SHP77 (cell line): ENCODE measurements at regions not wholly inside any gene's neighbourhood (a gene's known extent, or its start where the extent isn't known, plus 50 kb on each side); places are given as distances from the start of the nearest gene placed in this dataset.

Experiments used
- DNase-seq, 2 experiments: peaks; one replicate each; lab custom pipeline; 2025; lab: John Stamatoyannopoulos, UW

DNA sequence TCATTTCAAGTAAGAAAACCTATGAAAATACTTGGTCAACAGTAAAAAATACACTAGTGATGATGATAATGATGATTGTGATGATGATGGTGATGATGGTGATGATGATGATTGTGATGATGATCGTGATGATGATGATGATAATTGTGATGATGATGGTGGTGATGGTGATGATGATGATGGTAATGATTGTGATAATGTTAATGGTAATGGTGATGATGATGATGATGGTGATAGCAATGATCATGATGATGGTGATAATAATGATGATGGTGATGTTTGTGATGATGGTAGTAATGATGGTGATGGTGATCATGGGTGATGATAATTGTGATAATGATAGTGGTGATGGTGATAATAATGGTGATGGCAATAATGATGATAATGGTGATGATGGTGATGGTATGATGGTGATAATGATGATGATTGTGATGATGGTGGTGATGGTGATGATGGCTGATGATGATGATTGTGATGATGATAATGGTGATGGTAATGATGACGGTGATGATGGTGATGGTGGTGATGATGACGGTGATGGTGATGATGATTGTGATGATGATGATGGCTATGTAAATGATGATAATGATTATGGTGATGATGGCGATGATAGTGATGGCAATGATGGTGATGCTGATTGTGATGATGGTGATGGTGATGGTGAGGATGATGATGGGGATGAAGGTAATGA is 62.1 kb downstream of the VCX3A start:
- no peak for DNase-seq

DNA sequence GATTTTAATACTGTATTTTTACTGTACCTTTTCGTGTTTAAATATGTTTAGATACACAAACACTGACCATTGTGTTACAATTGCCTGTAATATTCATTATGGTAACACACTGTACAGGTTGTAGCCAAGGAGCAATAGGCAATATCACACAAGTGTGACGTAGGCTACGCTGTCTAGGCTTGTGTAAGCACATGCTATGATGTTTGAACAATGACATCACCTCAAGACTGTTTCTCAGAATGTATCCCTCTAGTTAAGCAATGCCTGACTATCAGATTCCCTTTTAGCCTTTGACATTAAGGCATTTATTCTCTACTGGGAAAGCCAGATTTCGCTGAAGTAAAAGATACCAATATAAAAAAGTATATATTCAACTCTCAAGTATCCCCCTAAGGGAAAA is 66.2 kb downstream of the VCX3A start:
- DNase-seq: peak in 1 of 2 experiments; percentile 32

DNA sequence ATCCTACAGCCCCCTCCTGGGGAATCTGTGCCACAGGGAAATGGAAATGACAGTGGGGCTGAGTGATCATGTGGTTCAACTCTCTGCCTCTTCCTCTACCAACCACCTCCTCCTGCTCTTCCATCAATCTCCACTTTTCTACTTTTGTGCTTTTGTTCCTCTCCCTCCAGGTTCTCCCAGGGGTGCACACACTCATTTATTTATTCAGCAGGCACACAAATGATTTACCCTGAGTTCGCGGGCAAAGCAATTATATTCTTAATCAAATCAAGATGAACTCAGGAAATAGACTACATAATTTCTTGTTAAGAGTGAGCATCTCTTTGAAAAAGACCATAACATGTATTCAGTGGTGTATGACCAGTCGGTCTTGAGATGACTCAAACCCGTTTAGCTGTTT is 69.2 kb downstream of the VCX3A start:
- DNase-seq: no peak

DNA sequence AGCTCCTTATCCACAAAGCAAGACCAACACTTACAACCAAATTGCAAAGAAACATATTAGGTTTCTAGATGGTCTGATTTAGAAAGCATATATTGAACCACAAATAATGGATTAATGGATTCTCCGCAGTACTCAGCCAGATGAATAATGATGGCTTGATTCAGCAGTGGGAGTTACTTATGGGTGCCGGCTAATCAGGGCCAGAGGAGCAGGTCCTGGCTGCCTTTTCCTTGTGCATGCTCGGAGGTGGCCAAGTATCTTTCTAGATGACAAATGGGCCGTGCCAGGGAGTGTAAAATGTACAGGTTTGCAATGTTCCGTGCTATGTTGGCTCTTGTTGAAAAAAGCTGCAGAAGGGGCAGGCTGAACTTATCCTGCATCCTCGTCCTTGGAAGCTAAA is 70.2 kb downstream of the VCX3A start:
- no peak for DNase-seq

DNA sequence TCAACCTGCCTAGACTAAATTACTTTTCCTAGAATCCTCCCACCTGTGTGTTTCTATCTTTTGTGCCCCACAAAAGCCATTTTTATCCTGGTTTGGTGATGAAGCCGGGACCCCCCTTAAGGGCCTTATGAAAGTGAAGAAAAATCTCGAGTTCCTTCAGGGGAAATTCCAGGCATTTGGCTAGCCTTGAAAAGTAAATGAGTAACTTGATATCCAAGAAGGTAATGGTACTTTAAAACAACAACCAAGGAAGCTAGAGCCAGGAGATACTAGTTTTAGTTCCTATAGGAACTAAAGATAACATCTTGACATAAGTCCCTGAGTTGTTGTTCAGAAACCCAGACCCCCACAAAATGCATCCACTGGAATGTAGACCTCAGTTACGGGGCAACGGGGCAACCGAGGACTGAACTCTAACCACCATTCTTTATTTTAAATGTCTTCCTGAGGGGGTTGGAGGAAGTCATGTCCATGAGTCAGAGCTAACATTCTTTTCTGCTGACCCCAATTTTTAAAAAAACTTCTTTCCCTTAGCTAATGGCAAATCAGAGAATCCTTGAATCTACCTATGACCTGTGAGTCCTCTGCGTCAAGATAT is 73.9 kb downstream of the VCX3A start:
- no peak for DNase-seq

DNA sequence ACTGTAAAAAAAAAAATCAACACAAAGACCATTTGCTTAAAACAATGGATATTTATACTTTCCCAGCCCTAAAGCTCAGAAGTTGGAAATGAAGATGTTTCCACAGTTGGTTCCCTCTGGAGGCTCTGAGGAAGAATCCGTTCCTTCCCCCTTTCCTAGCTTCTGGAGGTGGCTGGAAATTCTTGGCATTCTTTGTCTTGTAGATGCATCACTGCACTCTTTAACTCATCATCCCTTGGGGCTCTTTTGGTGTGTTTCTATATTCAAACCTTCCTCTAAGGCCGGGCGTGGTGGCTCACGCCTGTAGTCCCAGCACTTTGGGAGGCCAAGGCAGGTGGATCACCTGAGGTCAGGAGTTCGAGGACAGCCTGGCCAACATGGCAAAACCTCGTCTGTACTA is 78.7 kb downstream of the VCX3A start:
- DNase-seq: no peak

DNA sequence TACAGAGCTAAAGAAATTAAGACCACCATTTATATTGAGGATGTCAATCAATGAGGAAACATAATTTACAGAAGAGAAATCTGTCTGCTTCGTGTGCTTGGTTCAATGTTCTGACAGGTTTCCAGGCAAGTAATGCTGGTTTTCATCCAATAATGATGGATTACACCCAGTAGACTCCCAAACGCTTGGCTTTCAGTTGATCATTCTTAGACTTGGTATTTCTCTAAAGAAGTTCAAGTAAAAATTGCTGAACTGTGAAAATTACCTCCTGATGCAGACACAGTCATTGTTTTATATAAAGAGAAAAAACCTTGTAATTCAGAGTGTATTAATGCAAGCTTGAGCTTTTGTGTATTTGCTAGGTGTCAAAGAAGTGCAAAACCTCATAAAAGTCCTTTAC is 85.0 kb downstream of the VCX3A start:
- no peak for DNase-seq

DNA sequence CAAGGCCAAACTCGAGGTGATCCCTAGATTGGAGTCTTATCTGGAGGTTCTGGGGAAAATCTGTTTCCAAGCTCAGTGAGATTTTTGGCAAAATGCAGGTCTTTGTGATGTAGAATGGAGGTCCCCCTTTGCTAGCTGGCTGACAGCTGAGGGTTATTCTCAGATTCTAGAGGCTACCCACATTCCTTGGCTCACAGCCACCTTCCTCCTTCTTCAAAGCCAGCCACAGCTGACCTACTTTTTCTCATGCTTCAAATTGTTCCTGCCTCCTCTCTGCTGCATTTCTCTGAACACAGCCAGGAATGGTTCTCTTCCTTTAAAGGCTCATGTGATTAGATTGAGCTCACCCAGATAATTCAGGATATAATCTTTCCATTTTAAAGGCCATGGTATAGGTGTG is 86.9 kb downstream of the VCX3A start:
- DNase-seq: no peak

DNA sequence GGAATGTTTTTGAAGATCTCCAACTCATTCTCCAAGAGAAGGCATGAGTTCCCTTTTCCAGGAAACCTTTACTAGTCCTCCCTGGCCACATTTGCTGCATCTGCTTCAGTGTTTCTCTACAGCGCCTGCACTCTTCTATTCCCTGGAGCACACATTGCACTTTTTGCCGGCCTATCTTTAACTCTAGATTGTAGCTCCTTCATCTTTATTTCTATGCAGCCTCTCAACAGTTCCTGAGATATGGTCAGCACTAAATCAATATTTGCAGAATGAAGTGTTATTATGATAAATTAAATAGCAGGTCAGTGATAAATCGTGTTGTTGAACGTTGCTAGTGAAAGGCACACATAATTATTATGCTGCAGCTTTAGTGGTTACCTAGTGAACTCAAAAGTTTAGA is 88.3 kb downstream of the VCX3A start:
- no peak for DNase-seq

DNA sequence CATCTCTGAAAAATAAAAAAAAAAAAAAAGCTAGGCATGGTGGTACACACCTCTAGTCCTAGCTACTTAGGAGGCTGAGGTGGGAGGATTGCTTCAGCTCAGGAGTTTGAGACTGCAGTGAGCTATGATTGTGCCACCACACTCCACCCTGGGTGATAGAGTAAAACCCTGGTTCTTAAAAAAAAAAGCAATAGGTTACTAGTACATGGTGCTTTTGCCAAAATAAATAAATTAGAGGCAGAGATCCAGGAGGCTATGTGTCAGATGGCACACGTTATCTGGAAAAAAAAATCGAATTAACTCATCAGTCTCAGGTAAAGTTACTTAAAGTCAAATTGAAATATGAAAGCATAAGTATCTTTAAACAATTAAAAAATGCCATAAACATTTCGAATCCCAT is 94.3 kb downstream of the VCX3A start:
- no peak for DNase-seq

DNA sequence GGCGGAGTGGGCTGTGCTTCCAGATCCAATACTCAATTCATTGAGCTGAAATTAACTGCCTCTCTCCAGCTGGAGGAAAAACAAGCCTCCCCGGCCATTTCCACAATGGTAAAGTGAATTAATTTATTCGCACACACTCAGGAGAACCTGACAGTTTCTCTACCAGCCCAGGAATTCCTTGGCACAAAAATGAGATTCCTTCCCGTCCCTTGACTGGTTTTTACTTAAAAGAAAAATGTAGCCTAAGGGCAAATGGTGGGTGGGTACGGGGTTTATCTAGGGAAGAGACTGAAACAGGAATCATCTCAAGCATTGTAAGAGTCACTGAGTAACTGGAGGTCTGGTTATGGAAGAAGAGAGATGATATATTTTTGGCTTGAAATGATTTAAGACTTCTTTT is 102.7 kb downstream of the VCX3A start:
- DNase-seq: no peak

DNA sequence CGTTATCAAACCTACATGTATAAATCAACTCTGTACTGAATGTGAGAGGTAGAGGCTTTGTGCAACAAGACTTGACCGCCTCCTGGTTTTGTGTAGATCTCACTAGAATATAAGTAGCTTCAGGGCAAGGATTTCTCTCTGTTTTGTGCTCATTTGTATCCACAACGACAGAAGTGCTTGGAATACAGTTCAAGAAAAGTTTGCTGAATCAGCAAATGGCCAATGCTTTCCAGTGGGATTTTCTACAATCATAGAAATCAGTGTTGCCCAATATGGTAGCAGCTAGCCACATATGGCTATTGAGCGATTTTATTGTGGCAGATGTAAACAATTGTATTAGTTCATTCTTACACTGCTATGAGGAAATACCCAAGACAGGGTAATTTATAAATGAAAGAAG is 127.4 kb downstream of the VCX3A start:
- no peak for DNase-seq

DNA sequence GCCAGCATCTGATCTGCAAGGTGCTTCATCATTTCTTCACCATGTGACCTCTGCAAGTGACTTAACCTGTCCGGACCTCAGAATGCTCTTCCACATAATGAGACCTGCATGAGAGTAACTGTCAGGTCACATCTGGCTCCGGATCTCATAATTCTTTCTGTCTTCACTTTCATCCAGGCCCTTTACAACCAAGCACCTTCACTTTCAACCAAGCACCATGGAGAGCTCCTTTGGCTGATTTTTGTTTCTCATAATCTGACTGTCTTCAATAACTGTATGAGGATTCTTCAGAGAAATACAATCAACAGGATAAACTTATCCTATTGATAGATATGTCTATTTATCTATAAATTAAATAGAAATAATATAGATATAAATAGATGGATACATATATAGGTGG is 148.1 kb downstream of the VCX3A start:
- DNase-seq: no peak

DNA sequence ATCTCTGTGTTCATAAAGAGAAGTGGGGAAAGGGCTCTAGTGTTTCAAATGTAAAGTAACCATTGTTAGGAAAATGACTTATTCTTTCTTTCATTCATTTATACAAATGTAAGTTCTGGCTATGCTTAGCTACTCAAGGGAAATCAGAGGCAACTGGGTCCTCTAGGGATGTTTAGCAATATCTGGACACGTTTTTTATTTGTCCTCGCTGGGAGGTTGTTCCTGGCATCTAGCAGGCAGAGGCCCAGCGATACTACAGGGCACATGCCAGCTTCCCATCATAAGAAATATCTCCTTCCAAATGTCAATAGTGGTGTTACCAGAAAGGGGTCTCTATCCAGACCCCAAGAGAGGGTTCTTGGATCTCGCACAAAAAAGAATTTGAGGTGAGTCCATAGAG is 150.0 kb downstream of the VCX3A start:
- no peak for DNase-seq

DNA sequence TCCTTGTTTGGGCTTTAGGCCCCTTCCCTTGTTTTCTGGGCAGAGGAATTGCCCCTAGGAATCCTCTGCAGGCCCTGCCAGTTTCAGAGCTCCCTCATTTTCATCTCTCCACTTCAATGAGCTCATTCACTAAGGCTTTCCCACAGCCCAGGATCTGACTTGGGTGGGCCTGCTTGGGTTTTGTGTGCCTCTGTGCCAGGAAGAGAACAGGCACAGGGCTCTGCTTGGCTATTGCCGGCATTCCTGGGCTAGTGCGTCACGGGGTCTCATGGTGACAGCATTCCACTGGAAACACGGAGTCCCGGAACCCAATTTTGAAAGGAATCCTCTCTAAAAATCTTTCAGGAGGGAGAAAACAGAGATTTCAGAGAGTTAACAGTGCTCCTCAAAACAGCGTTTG is 150.5 kb downstream of the VCX3A start:
- no peak for DNase-seq

DNA sequence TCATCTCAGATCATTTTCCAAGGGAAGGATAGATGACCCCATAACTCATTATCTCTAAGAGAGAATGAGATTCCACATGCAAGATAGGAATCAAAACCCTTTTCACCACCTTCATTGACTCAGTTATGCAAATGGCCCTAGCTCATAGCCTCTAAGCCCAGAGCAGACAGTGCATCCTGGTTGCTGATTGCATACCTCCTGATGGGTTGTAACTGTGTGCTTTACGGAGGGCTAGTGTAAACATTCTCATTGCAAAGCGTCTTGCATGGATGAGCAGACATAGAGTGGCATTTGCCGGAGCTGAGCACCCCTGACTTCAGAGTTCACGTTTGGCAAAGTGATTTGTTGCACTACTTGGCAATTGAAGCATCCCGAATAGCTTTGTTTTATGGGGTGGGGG is 151.0 kb downstream of the VCX3A start:
- peak in 1 of 2 experiments; percentile 1 for DNase-seq

DNA sequence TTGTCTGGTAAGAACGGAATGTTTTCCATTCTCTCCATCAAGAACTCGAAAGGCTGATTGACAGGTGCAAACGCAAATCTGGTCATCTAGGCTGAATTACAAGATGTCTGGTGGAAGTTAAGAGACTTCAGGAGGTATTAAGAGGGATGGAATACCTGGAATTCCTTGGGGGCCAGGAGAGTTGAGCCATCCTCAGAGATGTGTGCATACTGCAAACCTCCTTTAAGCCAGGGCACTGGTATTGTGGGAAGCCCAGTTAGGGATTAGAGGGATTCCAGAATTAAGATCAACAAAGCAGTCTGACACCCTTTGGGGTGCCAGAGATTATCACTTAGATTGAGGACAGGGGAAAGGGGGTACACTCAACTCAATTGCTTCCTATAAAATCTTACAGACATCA is 151.4 kb downstream of the VCX3A start:
- DNase-seq: no peak

DNA sequence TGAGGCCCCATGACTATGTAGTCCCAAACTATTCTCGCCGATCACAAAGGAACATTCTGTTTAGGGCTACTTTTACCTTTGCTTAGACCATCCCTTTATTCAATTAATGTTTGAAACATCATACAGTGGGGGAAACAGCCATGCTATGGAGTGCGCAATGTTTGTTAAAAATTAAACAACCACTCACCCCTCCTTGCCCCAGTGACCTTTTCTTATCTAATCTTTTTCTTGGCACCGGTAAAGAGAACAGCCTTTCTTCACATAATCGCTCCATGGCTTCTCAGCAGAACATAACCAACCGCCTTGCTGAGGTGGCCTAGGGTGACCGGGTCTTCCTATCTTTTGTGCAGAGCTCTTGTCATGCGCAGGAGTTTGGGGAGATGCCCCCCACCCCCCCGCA is 152.6 kb downstream of the VCX3A start:
- DNase-seq: no peak

DNA sequence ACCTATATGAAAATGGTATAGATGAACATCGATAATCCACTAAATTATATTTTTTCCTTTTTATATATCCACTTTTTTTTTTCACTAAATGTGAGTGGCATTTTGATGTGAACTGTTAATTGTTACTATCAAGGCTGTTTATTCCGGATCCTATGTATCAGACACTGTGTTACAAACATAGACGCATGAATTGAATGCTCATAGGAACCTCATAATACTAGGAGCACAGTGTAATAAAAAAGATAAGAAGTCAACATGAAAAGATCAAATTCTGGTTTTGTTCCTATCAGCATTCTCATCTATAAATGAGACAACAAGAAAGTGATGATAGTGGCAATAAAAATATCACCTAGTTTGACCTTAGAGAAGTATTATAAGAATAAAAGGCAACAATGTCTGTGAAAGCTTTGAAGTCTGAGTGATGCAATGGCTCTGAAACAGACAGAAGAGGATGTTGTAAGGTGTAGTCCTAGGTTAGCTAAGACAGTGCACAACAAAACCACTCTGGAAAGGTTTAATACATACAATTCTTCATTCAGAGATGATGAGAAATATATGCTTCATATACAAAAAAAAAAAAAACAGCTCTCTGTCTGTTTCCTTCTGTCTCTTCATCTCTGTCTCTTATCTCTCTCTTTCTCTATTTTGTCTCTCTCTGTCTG is 148.6 kb upstream of the NLGN4X start:
- DNase-seq: no peak

DNA sequence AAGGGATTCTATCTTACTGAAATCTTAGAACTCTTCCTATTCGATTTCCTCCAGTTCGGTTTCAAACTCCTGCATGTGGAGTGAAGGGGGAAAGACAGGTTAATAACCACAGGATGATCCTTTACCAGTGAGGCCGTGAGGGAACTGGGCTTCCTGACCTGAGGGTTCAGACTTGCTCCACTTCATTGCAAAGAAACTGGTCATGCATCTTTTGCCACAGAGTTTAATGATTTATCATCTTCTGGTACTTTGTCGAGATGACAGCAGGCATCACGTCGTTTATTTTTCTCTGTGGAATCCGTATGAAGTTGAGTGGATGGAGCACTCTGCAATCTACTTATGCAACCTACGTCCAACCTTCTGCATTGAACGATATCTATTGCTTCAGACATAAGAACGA is 145.9 kb upstream of the NLGN4X start:
- DNase-seq: no peak

DNA sequence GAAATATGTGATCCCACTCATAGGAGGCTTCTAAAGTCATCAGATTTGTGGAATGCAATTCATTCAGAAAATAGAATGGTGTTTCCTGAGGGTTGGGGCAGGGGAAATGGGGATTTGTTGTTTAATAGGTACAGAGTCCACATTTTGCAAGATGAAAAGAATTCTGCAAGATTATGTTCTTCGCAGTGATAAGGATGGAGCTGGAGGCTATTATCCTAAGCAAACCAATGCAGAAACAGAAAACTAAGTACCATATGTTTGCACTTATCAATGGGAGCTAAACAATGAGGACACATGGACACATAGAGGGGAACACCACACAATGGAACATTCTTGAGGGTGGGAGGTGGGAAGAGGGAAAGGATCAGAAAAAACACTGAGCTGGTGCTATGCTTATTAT is 144.3 kb upstream of the NLGN4X start:
- DNase-seq: no peak

DNA sequence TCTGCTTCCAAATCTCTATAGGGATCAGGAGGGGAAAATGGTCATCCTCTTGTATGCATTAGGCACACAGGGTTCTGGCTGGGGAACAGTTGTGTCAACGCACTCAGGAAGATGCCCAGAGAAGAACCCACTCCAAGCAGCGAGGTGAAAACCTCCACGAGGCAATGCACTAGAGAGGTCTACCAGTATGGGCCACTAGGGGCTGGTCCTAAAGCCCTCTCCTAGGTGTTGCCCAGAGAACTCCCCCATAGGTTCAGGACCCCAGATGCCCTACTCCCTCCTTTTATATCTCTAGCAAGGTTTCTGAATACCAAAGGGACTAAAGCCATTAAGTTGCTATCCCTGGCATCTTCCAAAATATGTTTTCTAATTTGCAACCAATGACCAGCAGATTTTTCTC is 142.7 kb upstream of the NLGN4X start:
- no peak for DNase-seq

DNA sequence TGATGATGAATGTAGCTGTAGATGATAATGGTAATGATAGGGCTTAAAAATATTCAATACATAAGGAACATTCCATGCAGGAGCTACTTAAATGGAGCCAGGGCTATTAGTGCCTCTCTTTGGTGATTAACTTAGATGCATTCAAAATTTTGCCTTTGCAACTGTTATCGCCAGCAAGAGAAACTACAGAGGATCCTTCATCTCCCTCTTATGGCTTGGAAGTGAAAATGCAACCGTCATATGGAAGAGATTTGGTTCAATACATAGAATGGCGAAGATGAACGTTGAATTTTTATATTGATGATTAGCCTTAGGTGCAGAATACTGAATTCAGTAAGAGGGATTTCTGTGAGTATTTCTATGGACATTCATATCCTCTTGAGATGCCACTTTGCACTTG is 134.5 kb upstream of the NLGN4X start:
- DNase-seq: no peak

DNA sequence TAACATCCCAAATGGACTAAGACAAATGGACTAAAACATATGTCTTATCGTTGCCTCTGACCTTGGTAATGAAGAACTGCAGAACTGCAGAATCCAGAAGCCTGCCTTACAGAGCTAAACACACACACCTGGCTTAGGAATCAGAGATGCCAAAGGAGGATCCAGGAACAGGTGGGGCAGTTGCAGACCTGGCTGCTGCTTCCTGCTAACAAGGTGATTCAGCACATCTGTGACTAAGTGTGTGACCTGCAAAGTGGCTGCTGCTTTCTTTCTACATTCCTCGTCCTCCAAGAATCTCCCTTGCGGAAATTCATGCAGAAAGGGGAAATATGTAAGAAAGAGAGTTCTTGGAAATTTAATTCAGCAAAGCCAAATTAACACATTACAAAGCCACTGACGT is 96.8 kb upstream of the NLGN4X start:
- no peak for DNase-seq
